ENCODE measurements at regions not wholly inside any gene's neighbourhood (a gene's known extent, or its start where the extent isn't known, plus 50 kb on each side); places are given as distances from the start of the nearest gene placed in this dataset.

GRCh38 chr3:162569314-162569713 is 1072.7 kb downstream of the OTOL1 start (continued):
- TF ChIP-seq ZBTB37 (CRISPR knock-in tag; IDR thresholded peaks at IDR 0.05) (no peak), TARDBP (CRISPR knock-in tag; IDR thresholded peaks at IDR 0.05) (no peak), SKI (IDR thresholded peaks at IDR 0.05; ENCODE audit: partially characterized antibody) (no peak), ZNF691 (CRISPR knock-in tag; IDR thresholded peaks at IDR 0.05; ENCODE audit: borderline replicate concordance, low read depth) (no peak), FLYWCH1 (CRISPR knock-in tag; IDR thresholded peaks at IDR 0.05) (no peak)

- intact Hi-C loops (cut with micrococcal nuclease; ENCODE audit: unreplicated experiment), result no loop called here
- ATAC-seq (no peak), FAIRE-seq (no peak), DNase-seq (ENCODE audit: low spot score) (no peak)
- no peaks in the 10 kb centered on the region for H3K79me2 ChIP-seq (ENCODE audit: insufficient read depth, low read length)
- no peaks in the 10 kb centered on the region for H3K27me3 ChIP-seq (ENCODE audit: control insufficient read depth in 1 of 2, insufficient read depth in 2 of 2, low read length in 2 of 2)
- in situ Hi-C loops (cut with HindIII; ENCODE audit: extremely low pct_ligation_motif_present, low pct_unique_long_range_greater_than_20kb), result no loop called here
- no peak overlapping the region for H3K4me3 ChIP-seq (replicated peaks in 1 of 3; ENCODE audit: insufficient read depth in 1 of 3, low read depth in 2 of 3, low read length in 3 of 3)
- TF ChIP-seq MTERF4 (CRISPR knock-in tag; IDR thresholded peaks at IDR 0.05) (no peak), ZKSCAN1 (IDR thresholded peaks at IDR 0.05; ENCODE audit: low read length) (no peak), PAF1 (CRISPR knock-in tag; IDR thresholded peaks at IDR 0.05) (no peak), PHF8 (CRISPR knock-in tag; IDR thresholded peaks at IDR 0.05) (no peak), ZNF281 (CRISPR knock-in tag; IDR thresholded peaks at IDR 0.05; ENCODE audit: borderline replicate concordance) (no peak), MXD1 (CRISPR knock-in tag; IDR thresholded peaks at IDR 0.05) (no peak), MYNN (CRISPR knock-in tag; IDR thresholded peaks at IDR 0.05; ENCODE audit: low read depth) (no peak)
- POLR2A ChIA-PET, result no interaction called here
- H3K36me3 ChIP-seq (replicated peaks in 1 of 2; ENCODE audit: control insufficient read depth in 1 of 2, insufficient read depth in 2 of 2, low read length in 2 of 2), result no peaks in the 10 kb centered on the region
- H3K9me3 ChIP-seq (ENCODE audit: low read length), result no peaks in the 10 kb centered on the region
- H3K27ac ChIP-seq (ENCODE audit: extremely low read length, insufficient read depth, low read length), result no peak overlapping the region
- H3K4me1 ChIP-seq (ENCODE audit: insufficient read depth, low read length), result no peaks in the 10 kb centered on the region
- CTCF ChIA-PET (ENCODE audit: low intra/inter-chr PET ratio, low total read pairs), result no interaction called here
- H3K4me2 ChIP-seq (ENCODE audit: low read depth, low read length), result no peak overlapping the region
- no peak overlapping the region for H2AFZ ChIP-seq (ENCODE audit: low read length)
- BruUV-seq (replicated peaks), result no TSS peak
- no peak overlapping the region for H3K9ac ChIP-seq (ENCODE audit: insufficient read depth, low read depth, low read length)
- no peaks in the 10 kb centered on the region for H4K20me1 ChIP-seq (ENCODE audit: insufficient read depth, low read length)
These were observed 1088.4 kb downstream of the OTOL1 start for GRCh38 chr3:162584986-162585385.

Measured in HepG2 (cell line).